Dedifferentiated amniotic fluid mesenchymal stem cell (primary cell): ENCODE measurements at regions not wholly inside any gene's neighbourhood (a gene's known extent, or its start where the extent isn't known, plus 50 kb on each side); places are given as distances from the start of the nearest gene placed in this dataset.
"Not testable (repeated sequence)": the region's sequence is repeated elsewhere in the genome, so short reads cannot be mapped to it uniquely, and the experiment has no call there.

Experiments
- DNase-seq: peaks from one replicate; pipeline ENCODE4 v3.0.0-alpha.2; 2016; ENCODE audit errors: extremely low spot score

- no peak for DNase-seq
Measured at GRCh38 chr14:28607661-28608060, 158.9 kb upstream of the FOXG1 start.

GRCh38 chr14:28608443-28608842 lies 158.1 kb upstream of the FOXG1 start:
- no peak for DNase-seq

GRCh38 chr14:28608851-28609828 lies 157.4 kb upstream of the FOXG1 start:
- DNase-seq = peak; percentile 63

GRCh38 chr14:28612414-28612813 lies 154.2 kb upstream of the FOXG1 start:
- DNase-seq = no peak

GRCh38 chr14:28613532-28613931 lies 153.1 kb upstream of the FOXG1 start:
- DNase-seq = no peak

GRCh38 chr14:28626780-28627179 lies 139.8 kb upstream of the FOXG1 start:
- no peak for DNase-seq

- no peak for DNase-seq
Measured at GRCh38 chr14:28629328-28630004, 137.1 kb upstream of the FOXG1 start.

- DNase-seq = no peak
Measured at GRCh38 chr14:28630100-28630499, 136.5 kb upstream of the FOXG1 start.

- peak; percentile 64 for DNase-seq
Measured at GRCh38 chr14:28635387-28635786, 131.2 kb upstream of the FOXG1 start.

- not testable (repeated sequence) for DNase-seq
Measured at GRCh38 chr14:28635816-28636215, 130.8 kb upstream of the FOXG1 start.

GRCh38 chr14:28641189-28641588 lies 125.4 kb upstream of the FOXG1 start:
- DNase-seq = not testable (repeated sequence)

- peak; percentile 36 for DNase-seq
Measured at GRCh38 chr14:28651148-28651547, 115.4 kb upstream of the FOXG1 start.

GRCh38 chr14:28652782-28653181 lies 113.8 kb upstream of the FOXG1 start:
- DNase-seq = peak; percentile 64

- no peak for DNase-seq
Measured at GRCh38 chr14:28653521-28653920, 113.1 kb upstream of the FOXG1 start.

- DNase-seq = no peak
Measured at GRCh38 chr14:28656704-28657255, 109.8 kb upstream of the FOXG1 start.

- peak; percentile 80 for DNase-seq
Measured at GRCh38 chr14:28661171-28661772, 105.3 kb upstream of the FOXG1 start.

- DNase-seq = no peak
Measured at GRCh38 chr14:28666961-28667360, 99.6 kb upstream of the FOXG1 start.

- DNase-seq = no peak
Measured at GRCh38 chr14:28671425-28671824, 95.2 kb upstream of the FOXG1 start.

- DNase-seq = no peak
Measured at GRCh38 chr14:28673056-28673455, 93.5 kb upstream of the FOXG1 start.

GRCh38 chr14:28676479-28676878 lies 90.1 kb upstream of the FOXG1 start:
- no peak for DNase-seq

- no peak for DNase-seq
Measured at GRCh38 chr14:28677381-28677780, 89.2 kb upstream of the FOXG1 start.

- no peak for DNase-seq
Measured at GRCh38 chr14:28678887-28679286, 87.7 kb upstream of the FOXG1 start.
